ENCODE measurements at regions not wholly inside any gene's neighbourhood (a gene's known extent, or its start where the extent isn't known, plus 50 kb on each side); places are given as distances from the start of the nearest gene placed in this dataset.

DNA sequence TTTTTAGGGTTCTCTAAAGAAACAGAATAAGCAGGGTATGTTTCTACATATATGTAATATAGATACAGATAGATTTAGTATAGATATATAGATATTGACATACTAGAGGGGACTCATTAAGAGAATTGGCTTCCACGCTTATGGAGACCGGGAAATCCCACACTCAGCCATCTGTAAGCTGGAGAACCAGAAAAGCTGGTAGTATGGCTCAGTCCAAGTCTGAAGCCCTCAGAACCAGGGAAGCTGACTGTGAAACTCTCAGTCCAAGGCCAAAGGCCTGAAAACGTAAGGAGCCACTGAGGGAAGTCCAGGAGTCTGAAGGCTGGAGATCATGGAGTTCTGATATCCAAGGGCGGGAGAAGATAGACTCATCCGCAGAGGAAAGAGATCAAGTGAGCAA is 441.3 kb upstream of the CDH20 start:
- TF ChIP-seq CTCF (IDR thresholded peaks at IDR 0.05) (no peak), POLR2A (IDR thresholded peaks at IDR 0.05; ENCODE audit: low read length) (no peak)
